ENCODE measurements at regions not wholly inside any gene's neighbourhood (a gene's known extent, or its start where the extent isn't known, plus 50 kb on each side); places are given as distances from the start of the nearest gene placed in this dataset.
"Not testable (repeated sequence)": the region's sequence is repeated elsewhere in the genome, so short reads cannot be mapped to it uniquely, and the experiment has no call there.

GRCh38 chr5:60420773-60421172, 279.2 kb downstream of the DEPDC1B start:
- TF ChIP-seq CTCF (IDR thresholded peaks at IDR 0.05); EZH2 (IDR thresholded peaks at IDR 0.05; ENCODE audit: borderline replicate concordance, insufficient read depth, low read depth, low read length, poor library complexity, severe bottlenecking): not testable (repeated sequence)
